ENCODE measurements at regions not wholly inside any gene's neighbourhood (a gene's known extent, or its start where the extent isn't known, plus 50 kb on each side); places are given as distances from the start of the nearest gene placed in this dataset.

- Histone ChIP-seq H3K9ac (ENCODE audit: low read length) (no peak overlapping the region), H2AFZ (ENCODE audit: low read length) (no peak overlapping the region), H3K27me3 (ENCODE audit: low read length) (no peaks in the 10 kb centered on the region), H3K4me1 (ENCODE audit: insufficient read depth, low read length) (no peaks in the 10 kb centered on the region), H3K9me3 (ENCODE audit: low read length) (no peaks in the 10 kb centered on the region), H4K20me1 (ENCODE audit: low read length) (no peaks in the 10 kb centered on the region), H3K79me2 (ENCODE audit: low read length) (no peaks in the 10 kb centered on the region), H3F3A (ENCODE audit: low read length, unreplicated experiment) (no peaks in the 10 kb centered on the region), H3K9me2 (replicated peaks; ENCODE audit: low read length) (no peaks in the 10 kb centered on the region), H3K27ac (ENCODE audit: low read length) (no peak overlapping the region), H3K4me2 (ENCODE audit: low read length) (no peak overlapping the region), H3K4me3 (ENCODE audit: low read length) (no peak overlapping the region), H3K36me3 (ENCODE audit: low read depth, low read length) (no peaks in the 10 kb centered on the region)
- BruUV-seq (replicated peaks), result no TSS peak
- TF ChIP-seq EZH2 (IDR thresholded peaks at IDR 0.05; ENCODE audit: low read length, unreplicated experiment) (no peak), EZH2phosphoT487 (IDR thresholded peaks at IDR 0.05; ENCODE audit: borderline replicate concordance, low read length) (no peak), CTCF (conservative IDR thresholded peaks at IDR 0.05; ENCODE audit: low read depth, low read length) (no peak)
- ChIA-PET CTCF (no interaction called here), POLR2A (ENCODE audit: unreplicated experiment) (no interaction called here)
- DNase-seq (no peak), ATAC-seq (no peak)
- intact Hi-C loops (cut with micrococcal nuclease), result no loop called here
These were observed 168.3 kb upstream of the SEMA6D start for GRCh38 chr15:47548986-47549385.

GRCh38 chr15:47551079-47551478 is 166.2 kb upstream of the SEMA6D start:
- Histone ChIP-seq H3F3A (ENCODE audit: low read length, unreplicated experiment) (no peaks in the 10 kb centered on the region), H3K4me3 (ENCODE audit: low read length) (no peak overlapping the region), H3K27me3 (ENCODE audit: low read length) (no peaks in the 10 kb centered on the region), H3K9me3 (ENCODE audit: low read length) (no peaks in the 10 kb centered on the region), H3K9me2 (replicated peaks; ENCODE audit: low read length) (no peaks in the 10 kb centered on the region), H3K4me1 (ENCODE audit: insufficient read depth, low read length) (no peaks in the 10 kb centered on the region), H3K27ac (ENCODE audit: low read length) (no peak overlapping the region), H3K9ac (ENCODE audit: low read length) (no peak overlapping the region), H3K4me2 (ENCODE audit: low read length) (no peak overlapping the region), H2AFZ (ENCODE audit: low read length) (no peak overlapping the region), H4K20me1 (ENCODE audit: low read length) (no peaks in the 10 kb centered on the region), H3K36me3 (ENCODE audit: low read depth, low read length) (no peaks in the 10 kb centered on the region), H3K79me2 (ENCODE audit: low read length) (no peaks in the 10 kb centered on the region)
- DNase-seq, result peak; percentile 20
- TF ChIP-seq EZH2 (IDR thresholded peaks at IDR 0.05; ENCODE audit: low read length, unreplicated experiment), result no peak
- peak; percentile 52; the same call in 1 of the 2 replicates for TF ChIP-seq CTCF (conservative IDR thresholded peaks at IDR 0.05; ENCODE audit: low read depth, low read length)
- CTCF ChIA-PET, result interaction anchor here (1.0 kb wide), 1 partner anchor 355 kb away, joined by 4 read pairs; no protein-coding TSS in a partner anchor
- peak; percentile 27; the same call in 1 of the 2 replicates for ATAC-seq
- intact Hi-C loops (cut with micrococcal nuclease), result no loop called here
- no TSS peak for BruUV-seq (replicated peaks)
- POLR2A ChIA-PET (ENCODE audit: unreplicated experiment), result no interaction called here

GRCh38 chr15:47551546-47551945 is 165.8 kb upstream of the SEMA6D start:
- CTCF ChIA-PET, result no interaction called here
- no peaks in the 10 kb centered on the region for H3K9me2 ChIP-seq (replicated peaks; ENCODE audit: low read length)

More at GRCh38 chr15:47551546-47551945, 165.8 kb upstream of the SEMA6D start:
- no peak for DNase-seq
- no TSS peak for BruUV-seq (replicated peaks)
- no peaks in the 10 kb centered on the region for H3F3A ChIP-seq (ENCODE audit: low read length, unreplicated experiment)
- H2AFZ ChIP-seq (ENCODE audit: low read length), result no peak overlapping the region
- H3K4me2 ChIP-seq (ENCODE audit: low read length), result no peak overlapping the region
- H3K9me3 ChIP-seq (ENCODE audit: low read length), result no peaks in the 10 kb centered on the region
- intact Hi-C loops (cut with micrococcal nuclease), result no loop called here
- no peaks in the 10 kb centered on the region for H3K4me1 ChIP-seq (ENCODE audit: insufficient read depth, low read length)
- no peak overlapping the region for H3K4me3 ChIP-seq (ENCODE audit: low read length)
- H3K9ac ChIP-seq (ENCODE audit: low read length), result no peak overlapping the region
- POLR2A ChIA-PET (ENCODE audit: unreplicated experiment), result no interaction called here
- no peak overlapping the region for H3K27ac ChIP-seq (ENCODE audit: low read length)
- no peak for ATAC-seq
- no peaks in the 10 kb centered on the region for H3K36me3 ChIP-seq (ENCODE audit: low read depth, low read length)
- no peak for TF ChIP-seq CTCF (conservative IDR thresholded peaks at IDR 0.05; ENCODE audit: low read depth, low read length)
- TF ChIP-seq EZH2 (IDR thresholded peaks at IDR 0.05; ENCODE audit: low read length, unreplicated experiment), result no peak
- no peak for TF ChIP-seq EZH2phosphoT487 (IDR thresholded peaks at IDR 0.05; ENCODE audit: borderline replicate concordance, low read length)
- H3K27me3 ChIP-seq (ENCODE audit: low read length), result no peaks in the 10 kb centered on the region
- H3K79me2 ChIP-seq (ENCODE audit: low read length), result no peaks in the 10 kb centered on the region
- no peaks in the 10 kb centered on the region for H4K20me1 ChIP-seq (ENCODE audit: low read length)

All from PC-3 (cell line).